ENCODE measurements at regions not wholly inside any gene's neighbourhood (a gene's known extent, or its start where the extent isn't known, plus 50 kb on each side); places are given as distances from the start of the nearest gene placed in this dataset.

GRCh38 chr2:235333076-235333475 is 160.8 kb upstream of the AGAP1 start (continued):
- TF ChIP-seq GABPA (IDR thresholded peaks at IDR 0.05; ENCODE audit: borderline replicate concordance, insufficient read depth, low read length) (no peak), SUZ12 (IDR thresholded peaks at IDR 0.05; ENCODE audit: low read length) (no peak)
